ENCODE measurements at regions not wholly inside any gene's neighbourhood (a gene's known extent, or its start where the extent isn't known, plus 50 kb on each side); places are given as distances from the start of the nearest gene placed in this dataset.

DNA sequence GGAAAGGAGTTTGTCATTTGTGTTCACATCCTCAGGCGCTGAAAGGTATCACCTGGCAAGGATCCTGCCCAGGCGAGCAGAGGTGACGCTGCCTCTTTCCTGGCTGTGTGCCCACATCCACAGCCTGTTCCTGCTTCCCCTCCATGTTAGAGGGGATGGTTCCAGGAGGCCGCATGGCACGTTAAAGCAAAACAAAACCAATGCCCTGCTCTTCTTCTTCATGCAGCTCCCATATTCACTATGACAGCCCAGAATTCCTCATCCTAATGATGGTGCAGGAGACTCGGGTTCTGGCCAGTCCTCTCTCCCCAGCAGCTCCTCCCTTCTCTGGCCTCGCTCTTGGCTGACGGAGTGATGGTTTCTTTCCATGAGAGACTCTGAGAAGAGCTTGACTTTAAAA is 678.5 kb upstream of the ANKRD30A start:
- TF ChIP-seq, protein P1, sequence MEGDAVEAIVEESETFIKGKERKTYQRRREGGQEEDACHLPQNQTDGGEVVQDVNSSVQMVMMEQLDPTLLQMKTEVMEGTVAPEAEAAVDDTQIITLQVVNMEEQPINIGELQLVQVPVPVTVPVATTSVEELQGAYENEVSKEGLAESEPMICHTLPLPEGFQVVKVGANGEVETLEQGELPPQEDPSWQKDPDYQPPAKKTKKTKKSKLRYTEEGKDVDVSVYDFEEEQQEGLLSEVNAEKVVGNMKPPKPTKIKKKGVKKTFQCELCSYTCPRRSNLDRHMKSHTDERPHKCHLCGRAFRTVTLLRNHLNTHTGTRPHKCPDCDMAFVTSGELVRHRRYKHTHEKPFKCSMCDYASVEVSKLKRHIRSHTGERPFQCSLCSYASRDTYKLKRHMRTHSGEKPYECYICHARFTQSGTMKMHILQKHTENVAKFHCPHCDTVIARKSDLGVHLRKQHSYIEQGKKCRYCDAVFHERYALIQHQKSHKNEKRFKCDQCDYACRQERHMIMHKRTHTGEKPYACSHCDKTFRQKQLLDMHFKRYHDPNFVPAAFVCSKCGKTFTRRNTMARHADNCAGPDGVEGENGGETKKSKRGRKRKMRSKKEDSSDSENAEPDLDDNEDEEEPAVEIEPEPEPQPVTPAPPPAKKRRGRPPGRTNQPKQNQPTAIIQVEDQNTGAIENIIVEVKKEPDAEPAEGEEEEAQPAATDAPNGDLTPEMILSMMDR (conservative IDR thresholded peaks at IDR 0.05; ENCODE audit: low read depth, low read length): no peak
- no peak for TF ChIP-seq EZH2 (IDR thresholded peaks at IDR 0.05; ENCODE audit: borderline replicate concordance, low read depth, low read length, poor library complexity, severe bottlenecking)

Data from A673 (cell line).